GM12892 (cell line): ENCODE measurements at regions not wholly inside any gene's neighbourhood (a gene's known extent, or its start where the extent isn't known, plus 50 kb on each side); places are given as distances from the start of the nearest gene placed in this dataset.

Experiments
- POLR2A ChIP-seq: IDR thresholded peaks from 2 replicates; pipeline ENCODE4 v1.6.1; 2011; ENCODE audit warnings: low read depth, low read length, control low read depth
- POLR2AphosphoS5 ChIP-seq: IDR thresholded peaks from 2 replicates; pipeline ENCODE4 v1.6.1; 2011; ENCODE audit warnings: low read depth, low read length, control low read depth
- TAF1 ChIP-seq: IDR thresholded peaks from 2 replicates; pipeline ENCODE4 v1.6.1; 2011; ENCODE audit warnings: low read depth, mild to moderate bottlenecking, control low read depth, low read length, borderline replicate concordance

DNA sequence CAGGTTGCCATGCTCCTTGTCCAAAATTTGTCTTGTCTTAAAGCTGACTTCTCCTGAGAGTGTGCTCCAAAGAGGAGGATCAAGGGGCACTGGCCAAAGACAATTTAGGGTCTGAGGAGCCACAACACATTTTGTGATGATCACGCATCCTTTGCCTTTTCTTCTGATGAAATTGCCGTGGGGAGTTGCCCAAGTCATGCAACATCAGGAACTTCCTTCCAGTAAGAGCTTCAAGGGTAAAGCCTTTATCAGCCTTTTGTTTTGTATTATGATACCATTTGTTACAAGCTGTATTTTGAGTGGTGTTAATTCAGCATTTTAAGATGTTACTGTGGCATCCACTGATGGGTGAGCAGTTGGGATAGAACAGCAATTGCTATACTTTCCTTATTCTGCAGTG lies 131.2 kb upstream of the MKI67 start:
- no peak for TF ChIP-seq POLR2A
- TF ChIP-seq TAF1: no peak
- TF ChIP-seq POLR2AphosphoS5: no peak
